ENCODE measurements at regions not wholly inside any gene's neighbourhood (a gene's known extent, or its start where the extent isn't known, plus 50 kb on each side); places are given as distances from the start of the nearest gene placed in this dataset.

- TF ChIP-seq CTCF (IDR thresholded peaks at IDR 0.05) (no peak), POLR2AphosphoS5 (IDR thresholded peaks at IDR 0.05; ENCODE audit: low read depth, low read length) (no peak), REST (IDR thresholded peaks at IDR 0.05; ENCODE audit: insufficient read depth in 1 of 2, low read depth in 2 of 2, low read length in 1 of 2) (no peak), TCF7L2 (IDR thresholded peaks at IDR 0.05; ENCODE audit: low read depth, low read length) (no peak)
Measured at GRCh38 chr1:177864538-177865305, 105.1 kb downstream of the SEC16B start.

Measured in Panc1 (cell line).